Hepatocyte (in vitro differentiated cells): ENCODE measurements at regions not wholly inside any gene's neighbourhood (a gene's known extent, or its start where the extent isn't known, plus 50 kb on each side); places are given as distances from the start of the nearest gene placed in this dataset.

Experiments
- DNase-seq: peaks from one replicate; pipeline ENCODE4 v3.0.0-alpha.2; 2016; ENCODE audit warnings: low spot score
- H2AFZ ChIP-seq: fragments of 200-600 bp; sonication (generic); 2 replicates; pipeline ENCODE4 v1.6.0; 2016; ENCODE audit warnings: antibody characterized with exemption, mild to moderate bottlenecking
- H3K27ac ChIP-seq: fragments of 200-600 bp; sonication (generic); 2 replicates; pipeline ENCODE4 v1.5.1; 2016; ENCODE audit warnings: mild to moderate bottlenecking
- H3K27me3 ChIP-seq: fragments of 200-600 bp; sonication (generic); 2 replicates; pipeline ENCODE4 v1.6.1; 2016
- H3K36me3 ChIP-seq: fragments of 200-600 bp; sonication (generic); replicated peaks from 2 replicates; pipeline ENCODE4 v1.5.1; 2016; ENCODE audit warnings: low read depth; ENCODE audit not compliant: insufficient read depth
- H3K4me1 ChIP-seq: fragments of 200-600 bp; sonication (generic); 2 replicates; pipeline ENCODE4 v1.5.1; 2016; ENCODE audit warnings: mild to moderate bottlenecking, moderate library complexity; ENCODE audit not compliant: insufficient read depth
- H3K4me2 ChIP-seq: fragments of 200-600 bp; sonication (generic); 2 replicates; pipeline ENCODE4 v1.6.0; 2016
- H3K4me3 ChIP-seq: fragments of 200-600 bp; sonication (generic); 2 replicates; pipeline ENCODE4 v1.5.1; 2016; ENCODE audit warnings: mild to moderate bottlenecking
- H3K79me2 ChIP-seq: fragments of 200-600 bp; sonication (generic); 2 replicates; pipeline ENCODE4 v1.6.0; 2017; ENCODE audit warnings: mild to moderate bottlenecking
- H3K9me2 ChIP-seq: fragments of 200-600 bp; sonication (generic); replicated peaks from 2 replicates; pipeline ENCODE4 v1.6.0; 2017; ENCODE audit warnings: mild to moderate bottlenecking; ENCODE audit not compliant: insufficient read depth
- H3K9me3 ChIP-seq: fragments of 200-600 bp; sonication (generic); 2 replicates; pipeline ENCODE4 v1.5.1; 2016; ENCODE audit warnings: low read depth, mild to moderate bottlenecking
- H4K20me1 ChIP-seq: fragments of 200-600 bp; sonication (generic); 2 replicates; pipeline ENCODE4 v1.6.0; 2016; ENCODE audit warnings: mild to moderate bottlenecking; ENCODE audit not compliant: insufficient read depth, poor library complexity, severe bottlenecking
- EZH2 ChIP-seq: fragments of 200-600 bp; sonication (generic); IDR thresholded peaks from 2 replicates; pipeline ENCODE4 v1.6.1; 2016; ENCODE audit warnings: antibody characterized with exemption, mild to moderate bottlenecking, borderline replicate concordance
- EZH2phosphoT487 ChIP-seq: fragments of 200-600 bp; sonication (generic); IDR thresholded peaks from one replicate; pipeline ENCODE4 v1.6.1; 2018; ENCODE audit warnings: antibody characterized with exemption, mild to moderate bottlenecking, low read depth, moderate library complexity; ENCODE audit not compliant: unreplicated experiment, severe bottlenecking
- WGBS: methylation state at CpG from one replicate; pipeline ENCODE4 v1.1.6; 2016; ENCODE audit warnings: low lambda C conversion rate; ENCODE audit errors: missing lambda C conversion rate; 5-methylcytosine and 5-hydroxymethylcytosine counted together
- TF ChIP-seq, protein P1 (sequence below): fragments of 200-600 bp; sonication (generic); IDR thresholded peaks from 2 replicates; pipeline ENCODE4 v1.5.1; 2016; ENCODE audit warnings: antibody characterized with exemption, mild to moderate bottlenecking; ENCODE audit not compliant: poor library complexity

GRCh38 chr12:89844539-89844938 is 135.9 kb upstream of the ATP2B1 start:
- no peaks in the 10 kb centered on the region for H3K79me2 ChIP-seq
- WGBS: 90% methylated on average over 1 of the region's 1 CpG
- H3K4me2 ChIP-seq: no peak overlapping the region
- DNase-seq: no peak
- no peak overlapping the region for H3K4me3 ChIP-seq
- no peaks in the 10 kb centered on the region for H3K9me2 ChIP-seq
- TF ChIP-seq, protein P1, sequence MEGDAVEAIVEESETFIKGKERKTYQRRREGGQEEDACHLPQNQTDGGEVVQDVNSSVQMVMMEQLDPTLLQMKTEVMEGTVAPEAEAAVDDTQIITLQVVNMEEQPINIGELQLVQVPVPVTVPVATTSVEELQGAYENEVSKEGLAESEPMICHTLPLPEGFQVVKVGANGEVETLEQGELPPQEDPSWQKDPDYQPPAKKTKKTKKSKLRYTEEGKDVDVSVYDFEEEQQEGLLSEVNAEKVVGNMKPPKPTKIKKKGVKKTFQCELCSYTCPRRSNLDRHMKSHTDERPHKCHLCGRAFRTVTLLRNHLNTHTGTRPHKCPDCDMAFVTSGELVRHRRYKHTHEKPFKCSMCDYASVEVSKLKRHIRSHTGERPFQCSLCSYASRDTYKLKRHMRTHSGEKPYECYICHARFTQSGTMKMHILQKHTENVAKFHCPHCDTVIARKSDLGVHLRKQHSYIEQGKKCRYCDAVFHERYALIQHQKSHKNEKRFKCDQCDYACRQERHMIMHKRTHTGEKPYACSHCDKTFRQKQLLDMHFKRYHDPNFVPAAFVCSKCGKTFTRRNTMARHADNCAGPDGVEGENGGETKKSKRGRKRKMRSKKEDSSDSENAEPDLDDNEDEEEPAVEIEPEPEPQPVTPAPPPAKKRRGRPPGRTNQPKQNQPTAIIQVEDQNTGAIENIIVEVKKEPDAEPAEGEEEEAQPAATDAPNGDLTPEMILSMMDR: no peak
- no peak for TF ChIP-seq EZH2phosphoT487
- TF ChIP-seq EZH2: no peak
- H3K27ac ChIP-seq: no peak overlapping the region
- H4K20me1 ChIP-seq: no peaks in the 10 kb centered on the region
- H3K4me1 ChIP-seq: no peaks in the 10 kb centered on the region
- H3K9me3 ChIP-seq: no peaks in the 10 kb centered on the region
- H2AFZ ChIP-seq: no peak overlapping the region
- no peaks in the 10 kb centered on the region for H3K27me3 ChIP-seq
- no peaks in the 10 kb centered on the region for H3K36me3 ChIP-seq

DNA sequence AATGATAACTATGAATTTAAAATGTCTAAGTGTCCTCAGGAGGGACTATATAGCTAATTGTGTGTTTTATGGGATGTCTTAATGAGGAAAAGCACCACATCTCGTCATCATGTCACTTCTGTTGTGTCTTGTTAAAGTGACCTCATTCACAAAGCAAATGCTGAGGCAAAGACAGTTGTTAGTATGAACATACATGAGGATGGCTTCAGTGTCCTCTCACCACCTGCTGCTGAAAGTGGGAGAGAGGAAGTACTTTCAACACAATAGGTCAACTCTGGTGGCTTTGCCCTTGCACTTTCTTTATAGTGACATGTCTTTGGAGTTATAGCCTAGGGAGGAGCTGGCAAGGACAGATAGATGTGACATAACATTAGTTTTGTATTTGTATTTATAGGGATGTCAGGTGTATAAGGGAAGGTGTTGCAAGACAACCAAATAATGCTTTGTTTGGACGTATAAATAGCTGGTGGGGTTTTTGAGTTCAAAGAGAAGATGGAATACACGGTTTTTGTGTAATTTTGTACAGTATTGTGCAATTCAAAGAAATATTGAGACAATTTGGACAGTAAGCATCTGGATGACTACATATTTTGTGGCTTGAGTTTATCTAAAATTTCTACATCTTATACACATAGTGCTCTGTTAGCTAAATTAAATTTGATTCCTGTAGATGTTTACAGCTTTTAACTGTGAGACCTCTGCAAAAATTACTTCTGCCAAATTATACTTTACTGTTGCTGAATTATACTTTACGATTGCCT is 131.7 kb upstream of the ATP2B1 start:
- Histone ChIP-seq H3K27me3 (no peaks in the 10 kb centered on the region), H3K79me2 (no peaks in the 10 kb centered on the region), H3K36me3 (no peaks in the 10 kb centered on the region), H2AFZ (no peak overlapping the region), H3K4me1 (peaks cover 4% of the 10 kb centered on the region), H4K20me1 (no peaks in the 10 kb centered on the region), H3K4me3 (no peak overlapping the region), H3K4me2 (no peak overlapping the region), H3K9me2 (no peaks in the 10 kb centered on the region), H3K9me3 (no peaks in the 10 kb centered on the region), H3K27ac (no peak overlapping the region)
- TF ChIP-seq, protein P1: no peak
- DNase-seq: no peak
- WGBS: 84% methylated on average over 4 of the region's 4 CpGs

GRCh38 chr12:89839444-89839843 is 130.8 kb upstream of the ATP2B1 start:
- no peaks in the 10 kb centered on the region for H4K20me1 ChIP-seq
- H3K4me2 ChIP-seq: no peak overlapping the region
- no peaks in the 10 kb centered on the region for H3K9me2 ChIP-seq
- TF ChIP-seq, protein P1: no peak
- no peak for TF ChIP-seq EZH2
- TF ChIP-seq EZH2phosphoT487: no peak
- H2AFZ ChIP-seq: no peak overlapping the region
- H3K9me3 ChIP-seq: no peaks in the 10 kb centered on the region
- no peaks in the 10 kb centered on the region for H3K36me3 ChIP-seq
- no peaks in the 10 kb centered on the region for H3K79me2 ChIP-seq
- no peak overlapping the region for H3K27ac ChIP-seq
- no peaks in the 10 kb centered on the region for H3K27me3 ChIP-seq
- WGBS: 36% methylated on average over 2 of the region's 2 CpGs
- no peak for DNase-seq
- peaks cover 4% of the 10 kb centered on the region for H3K4me1 ChIP-seq
- no peak overlapping the region for H3K4me3 ChIP-seq

- peaks cover 4% of the 10 kb centered on the region for H3K4me1 ChIP-seq
- H3K27me3 ChIP-seq: no peaks in the 10 kb centered on the region
- H3K36me3 ChIP-seq: no peaks in the 10 kb centered on the region
- no peaks in the 10 kb centered on the region for H4K20me1 ChIP-seq
- no peak overlapping the region for H3K4me3 ChIP-seq
- H3K9me3 ChIP-seq: no peaks in the 10 kb centered on the region
- H3K9me2 ChIP-seq: no peaks in the 10 kb centered on the region
- no peak overlapping the region for H2AFZ ChIP-seq
- WGBS: 75% methylated on average over 1 of the region's 1 CpG
- no peak overlapping the region for H3K27ac ChIP-seq
- DNase-seq: no peak
- no peaks in the 10 kb centered on the region for H3K79me2 ChIP-seq
- TF ChIP-seq EZH2phosphoT487 (no peak), EZH2 (no peak)
- TF ChIP-seq, protein P1: no peak
- no peak overlapping the region for H3K4me2 ChIP-seq
Measured at GRCh38 chr12:89838833-89839232, 130.2 kb upstream of the ATP2B1 start.
